ENCODE measurements at regions not wholly inside any gene's neighbourhood (a gene's known extent, or its start where the extent isn't known, plus 50 kb on each side); places are given as distances from the start of the nearest gene placed in this dataset.

DNA sequence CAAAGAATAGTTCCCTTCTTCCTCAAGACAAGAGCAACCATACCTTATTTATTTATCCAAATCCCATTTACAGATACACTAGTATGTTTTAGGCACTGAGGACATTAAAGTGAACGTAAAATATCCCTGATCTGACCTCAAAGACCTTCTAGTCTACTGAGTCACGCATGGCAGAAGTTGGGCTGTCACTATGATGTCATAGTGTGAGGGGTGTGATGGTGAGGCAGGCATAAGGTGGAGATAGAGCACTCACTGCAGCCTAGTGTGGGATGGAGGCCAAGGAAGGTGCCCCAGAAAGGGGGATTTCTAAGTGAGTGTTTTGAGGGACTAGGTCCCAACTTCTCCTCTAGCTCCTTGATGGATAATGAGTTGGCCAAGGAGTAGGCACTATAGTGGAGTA, 249.5 kb upstream of the SKOR2 start:
- Histone ChIP-seq H4K20me1 (ENCODE audit: insufficient read depth) (no peaks in the 10 kb centered on the region), H3K9me2 (ENCODE audit: insufficient read depth) (no peaks in the 10 kb centered on the region), H3K4me2 (no peak overlapping the region), H3K79me2 (ENCODE audit: low read depth) (no peaks in the 10 kb centered on the region), H3K27me3 (ENCODE audit: insufficient read depth, low read depth) (peaks cover 22% of the 10 kb centered on the region; the same call in 1 of the 2 replicates), H3K4me1 (replicated peaks; ENCODE audit: insufficient read depth) (no peaks in the 10 kb centered on the region), H3K36me3 (ENCODE audit: low read depth) (no peaks in the 10 kb centered on the region), H3K27ac (no peak overlapping the region), H3K9me3 (ENCODE audit: insufficient read depth, low read depth) (no peaks in the 10 kb centered on the region), H3F3A (ENCODE audit: insufficient read depth, low read depth) (no peaks in the 10 kb centered on the region), H2AFZ (no peak overlapping the region), H3K4me3 (no peak overlapping the region)
- TF ChIP-seq, protein P1, sequence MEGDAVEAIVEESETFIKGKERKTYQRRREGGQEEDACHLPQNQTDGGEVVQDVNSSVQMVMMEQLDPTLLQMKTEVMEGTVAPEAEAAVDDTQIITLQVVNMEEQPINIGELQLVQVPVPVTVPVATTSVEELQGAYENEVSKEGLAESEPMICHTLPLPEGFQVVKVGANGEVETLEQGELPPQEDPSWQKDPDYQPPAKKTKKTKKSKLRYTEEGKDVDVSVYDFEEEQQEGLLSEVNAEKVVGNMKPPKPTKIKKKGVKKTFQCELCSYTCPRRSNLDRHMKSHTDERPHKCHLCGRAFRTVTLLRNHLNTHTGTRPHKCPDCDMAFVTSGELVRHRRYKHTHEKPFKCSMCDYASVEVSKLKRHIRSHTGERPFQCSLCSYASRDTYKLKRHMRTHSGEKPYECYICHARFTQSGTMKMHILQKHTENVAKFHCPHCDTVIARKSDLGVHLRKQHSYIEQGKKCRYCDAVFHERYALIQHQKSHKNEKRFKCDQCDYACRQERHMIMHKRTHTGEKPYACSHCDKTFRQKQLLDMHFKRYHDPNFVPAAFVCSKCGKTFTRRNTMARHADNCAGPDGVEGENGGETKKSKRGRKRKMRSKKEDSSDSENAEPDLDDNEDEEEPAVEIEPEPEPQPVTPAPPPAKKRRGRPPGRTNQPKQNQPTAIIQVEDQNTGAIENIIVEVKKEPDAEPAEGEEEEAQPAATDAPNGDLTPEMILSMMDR (conservative IDR thresholded peaks at IDR 0.05) = no peak
- TF ChIP-seq EZH2 (IDR thresholded peaks at IDR 0.05; ENCODE audit: low read depth) = no peak
- BruUV-seq (replicated peaks) = no TSS peak
- DNase-seq = no peak
- POLR2A ChIA-PET (ENCODE audit: unreplicated experiment) = no interaction called here
- intact Hi-C loops (cut with micrococcal nuclease; ENCODE audit: unreplicated experiment) = no loop called here
- CTCF ChIA-PET = no interaction called here

DNA sequence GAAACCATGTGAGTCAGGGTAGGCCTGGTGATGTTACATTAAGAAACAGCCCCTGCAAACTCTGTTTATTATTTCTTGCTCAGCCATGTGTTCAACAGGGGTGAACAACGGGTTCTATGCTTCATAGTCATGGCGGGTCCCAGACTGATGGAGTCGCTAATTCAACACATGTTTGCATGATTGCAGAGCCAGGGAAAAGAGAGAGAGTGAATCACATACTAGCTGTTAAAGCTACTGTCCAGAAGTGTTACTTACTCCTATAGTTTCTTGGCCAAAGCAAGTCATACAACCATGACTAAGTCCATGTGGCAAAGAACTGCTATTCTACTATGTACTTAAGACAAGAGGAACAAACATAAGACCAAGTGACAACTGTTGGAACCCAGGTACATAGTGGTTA, 241.2 kb upstream of the SKOR2 start:
- Histone ChIP-seq H3K9me3 (ENCODE audit: insufficient read depth, low read depth) (no peaks in the 10 kb centered on the region), H3K36me3 (ENCODE audit: low read depth) (no peaks in the 10 kb centered on the region), H4K20me1 (ENCODE audit: insufficient read depth) (no peaks in the 10 kb centered on the region), H3K4me2 (no peak overlapping the region), H2AFZ (no peak overlapping the region), H3K9me2 (ENCODE audit: insufficient read depth) (no peaks in the 10 kb centered on the region), H3K27ac (no peak overlapping the region), H3K4me1 (replicated peaks; ENCODE audit: insufficient read depth) (no peaks in the 10 kb centered on the region), H3K27me3 (ENCODE audit: insufficient read depth, low read depth) (peaks cover 26% of the 10 kb centered on the region; the same call in 1 of the 2 replicates), H3F3A (ENCODE audit: insufficient read depth, low read depth) (no peaks in the 10 kb centered on the region), H3K79me2 (ENCODE audit: low read depth) (no peaks in the 10 kb centered on the region), H3K4me3 (no peak overlapping the region)
- TF ChIP-seq, protein P1 (conservative IDR thresholded peaks at IDR 0.05) = no peak
- no peak for TF ChIP-seq EZH2 (IDR thresholded peaks at IDR 0.05; ENCODE audit: low read depth)
- ChIA-PET POLR2A (ENCODE audit: unreplicated experiment) (no interaction called here), CTCF (no interaction called here)
- no TSS peak for BruUV-seq (replicated peaks)
- no peak for DNase-seq
- intact Hi-C loops (cut with micrococcal nuclease; ENCODE audit: unreplicated experiment) = no loop called here

DNA sequence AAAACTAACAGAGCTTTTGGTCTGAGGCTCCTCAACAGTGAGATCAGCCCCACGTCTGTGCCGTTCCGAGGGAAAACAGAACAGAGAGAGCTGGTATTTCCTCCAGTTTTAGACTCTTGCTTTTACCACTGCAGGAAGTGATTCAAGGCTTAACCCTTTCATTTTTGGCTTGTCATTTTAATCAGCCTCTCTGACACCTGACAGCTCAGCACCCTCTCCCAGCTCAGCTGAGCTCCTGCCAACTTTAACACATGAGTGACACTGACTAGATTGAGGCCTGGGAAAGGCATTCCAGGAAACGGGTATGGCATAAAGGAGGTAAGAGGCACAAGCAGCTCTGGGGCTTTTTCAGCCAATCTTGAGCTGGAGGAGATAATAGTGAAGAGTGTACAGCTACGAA, 239.4 kb upstream of the SKOR2 start:
- Histone ChIP-seq H4K20me1 (ENCODE audit: insufficient read depth) (no peaks in the 10 kb centered on the region), H3K27me3 (ENCODE audit: insufficient read depth, low read depth) (peaks cover 27% of the 10 kb centered on the region), H3K27ac (no peak overlapping the region), H3K4me1 (replicated peaks; ENCODE audit: insufficient read depth) (no peaks in the 10 kb centered on the region), H3K4me3 (no peak overlapping the region), H3F3A (ENCODE audit: insufficient read depth, low read depth) (no peaks in the 10 kb centered on the region), H3K4me2 (no peak overlapping the region), H3K36me3 (ENCODE audit: low read depth) (no peaks in the 10 kb centered on the region), H3K79me2 (ENCODE audit: low read depth) (no peaks in the 10 kb centered on the region), H2AFZ (no peak overlapping the region), H3K9me3 (ENCODE audit: insufficient read depth, low read depth) (no peaks in the 10 kb centered on the region), H3K9me2 (ENCODE audit: insufficient read depth) (no peaks in the 10 kb centered on the region)
- TF ChIP-seq EZH2 (IDR thresholded peaks at IDR 0.05; ENCODE audit: low read depth) = no peak
- TF ChIP-seq, protein P1 (conservative IDR thresholded peaks at IDR 0.05) = no peak
- no peak for DNase-seq
- intact Hi-C loops (cut with micrococcal nuclease; ENCODE audit: unreplicated experiment) = no loop called here
- POLR2A ChIA-PET (ENCODE audit: unreplicated experiment) = no interaction called here
- CTCF ChIA-PET = no interaction called here
- BruUV-seq (replicated peaks) = no TSS peak
